VCaP (cell line): ENCODE measurements at regions not wholly inside any gene's neighbourhood (a gene's known extent, or its start where the extent isn't known, plus 50 kb on each side); places are given as distances from the start of the nearest gene placed in this dataset.

Experiments used
- H3K27ac ChIP-seq: fragments of 450-650 bp; 2 replicates; pipeline ENCODE4 v1.5.1; 2017
- TF ChIP-seq, protein P1 (sequence below): fragments of 450-650 bp; conservative IDR thresholded peaks from 2 replicates; pipeline ENCODE4 v1.5.1; 2017; ENCODE audit warnings: mild to moderate bottlenecking, moderate library complexity

- TF ChIP-seq, protein P1, sequence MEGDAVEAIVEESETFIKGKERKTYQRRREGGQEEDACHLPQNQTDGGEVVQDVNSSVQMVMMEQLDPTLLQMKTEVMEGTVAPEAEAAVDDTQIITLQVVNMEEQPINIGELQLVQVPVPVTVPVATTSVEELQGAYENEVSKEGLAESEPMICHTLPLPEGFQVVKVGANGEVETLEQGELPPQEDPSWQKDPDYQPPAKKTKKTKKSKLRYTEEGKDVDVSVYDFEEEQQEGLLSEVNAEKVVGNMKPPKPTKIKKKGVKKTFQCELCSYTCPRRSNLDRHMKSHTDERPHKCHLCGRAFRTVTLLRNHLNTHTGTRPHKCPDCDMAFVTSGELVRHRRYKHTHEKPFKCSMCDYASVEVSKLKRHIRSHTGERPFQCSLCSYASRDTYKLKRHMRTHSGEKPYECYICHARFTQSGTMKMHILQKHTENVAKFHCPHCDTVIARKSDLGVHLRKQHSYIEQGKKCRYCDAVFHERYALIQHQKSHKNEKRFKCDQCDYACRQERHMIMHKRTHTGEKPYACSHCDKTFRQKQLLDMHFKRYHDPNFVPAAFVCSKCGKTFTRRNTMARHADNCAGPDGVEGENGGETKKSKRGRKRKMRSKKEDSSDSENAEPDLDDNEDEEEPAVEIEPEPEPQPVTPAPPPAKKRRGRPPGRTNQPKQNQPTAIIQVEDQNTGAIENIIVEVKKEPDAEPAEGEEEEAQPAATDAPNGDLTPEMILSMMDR: no peak
- no peak overlapping the region for H3K27ac ChIP-seq
Measured at GRCh38 chr19:20334760-20335159, 167.7 kb downstream of the ZNF486 start.

DNA sequence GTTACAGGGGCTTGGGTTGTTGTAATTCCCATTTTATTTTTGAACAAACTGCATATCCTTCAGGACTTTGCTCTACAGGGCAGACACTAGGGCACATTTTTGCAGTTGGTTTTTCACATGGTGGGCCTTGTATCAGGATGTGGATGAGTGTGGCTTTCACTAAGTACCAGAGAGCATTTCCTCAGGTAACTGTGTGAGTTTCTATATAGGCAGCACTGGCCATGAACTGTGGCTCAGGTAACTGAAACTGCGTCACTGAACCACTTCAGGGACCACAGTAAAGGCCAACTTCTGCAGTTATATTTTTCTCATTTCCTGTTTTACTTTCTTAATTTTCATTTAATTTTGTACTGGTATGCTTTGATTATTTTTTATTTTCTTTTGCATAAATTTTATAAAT lies 166.5 kb downstream of the ZNF486 start:
- H3K27ac ChIP-seq: no peak overlapping the region
- TF ChIP-seq, protein P1: no peak

- TF ChIP-seq, protein P1: no peak
- H3K27ac ChIP-seq: no peak overlapping the region
Measured at GRCh38 chr19:20325151-20325550, 158.1 kb downstream of the ZNF486 start.

- H3K27ac ChIP-seq: peak overlapping the region; percentile 52
- TF ChIP-seq, protein P1: no peak
Measured at GRCh38 chr19:20321139-20321763, 154.2 kb downstream of the ZNF486 start.

DNA sequence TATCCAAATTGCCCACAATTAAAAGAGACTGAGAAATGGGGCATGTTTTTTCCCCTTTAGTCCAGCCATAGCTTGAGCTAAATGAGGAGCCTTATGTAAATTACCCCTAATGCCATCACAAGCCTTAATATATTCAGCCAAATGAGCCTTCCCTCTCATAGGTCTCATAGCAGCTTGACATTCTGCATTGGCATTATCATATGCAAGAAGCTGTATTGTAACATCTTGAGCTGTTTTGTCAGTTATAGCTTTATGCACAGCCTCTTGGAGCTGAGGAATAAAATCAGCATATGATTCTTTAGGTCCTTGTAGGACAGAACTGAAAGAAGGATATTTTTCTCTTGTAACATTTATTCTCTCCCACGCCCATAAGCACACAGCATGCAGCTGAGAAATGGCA lies 153.2 kb downstream of the ZNF486 start:
- peak overlapping the region; percentile 52 for H3K27ac ChIP-seq
- TF ChIP-seq, protein P1: no peak

GRCh38 chr19:20318616-20319015 lies 151.6 kb downstream of the ZNF486 start:
- TF ChIP-seq, protein P1: no peak
- peak overlapping the region; percentile 52 for H3K27ac ChIP-seq

- H3K27ac ChIP-seq: no peak overlapping the region
- TF ChIP-seq, protein P1: no peak
Measured at GRCh38 chr19:20315543-20315942, 148.5 kb downstream of the ZNF486 start.
